Thymus (tissue), 11 donors: ENCODE measurements at regions not wholly inside any gene's neighbourhood (a gene's known extent, or its start where the extent isn't known, plus 50 kb on each side); places are given as distances from the start of the nearest gene placed in this dataset.

Source experiments
- DNase-seq, 9 donors: peaks; one replicate each; pipeline ENCODE4 v3.0.0-alpha.2; 2013; ENCODE audit warnings: low spot score in 9 of 9, low read depth in 6 of 9, missing footprints in 1 of 9
- H3K27ac ChIP-seq, 2 donors: one replicate each; pipeline ENCODE4 v1.5.1; 2013; ENCODE audit warnings: control low read depth in 1 of 2, low read depth in 1 of 2, low read length in 1 of 2, mild to moderate bottlenecking in 1 of 2, moderate library complexity in 1 of 2
- H3K27me3 ChIP-seq, 2 donors: one replicate each; pipeline ENCODE4 v1.5.1; 2013; ENCODE audit warnings: low read length in 1 of 2; ENCODE audit not compliant: control insufficient read depth in 2 of 2, insufficient read depth in 1 of 2
- H3K36me3 ChIP-seq, 2 donors: one replicate each; pipeline ENCODE4 v1.5.1; 2013; ENCODE audit warnings: low read length in 1 of 2, mild to moderate bottlenecking in 1 of 2, moderate library complexity in 1 of 2; ENCODE audit not compliant: control insufficient read depth in 2 of 2, insufficient read depth in 2 of 2
- H3K4me1 ChIP-seq, 2 donors: one replicate each; pipeline ENCODE4 v1.5.1; 2013; ENCODE audit warnings: low read length in 2 of 2; ENCODE audit not compliant: control insufficient read depth in 2 of 2, insufficient read depth in 2 of 2
- H3K4me3 ChIP-seq, 2 donors: one replicate each; pipeline ENCODE4 v1.5.1; 2013; ENCODE audit warnings: low read length in 2 of 2, control low read depth in 1 of 2, mild to moderate bottlenecking in 1 of 2
- H3K9me3 ChIP-seq, 2 donors: one replicate each; pipeline ENCODE4 v1.5.1; 2013; ENCODE audit warnings: low read length in 1 of 2, mild to moderate bottlenecking in 1 of 2; ENCODE audit not compliant: control insufficient read depth in 2 of 2, insufficient read depth in 1 of 2
- WGBS: extraction: QIAGEN DNeasy Blood & Tissue Kit; methylation state at CpG from one replicate; pipeline ENCODE4 v1.1.7; 2013; 5-methylcytosine and 5-hydroxymethylcytosine counted together
- donor health status: healthy.

GRCh38 chr1:221946768-221947167 is 204.9 kb upstream of the DUSP10 start:
- Histone ChIP-seq H3K36me3 (no peaks in the 10 kb centered on the region), H3K27ac (no peak overlapping the region), H3K4me3 (no peak overlapping the region), H3K4me1 (no peaks in the 10 kb centered on the region), H3K27me3 (no peaks in the 10 kb centered on the region), H3K9me3 (no peaks in the 10 kb centered on the region)
- DNase-seq, result no peak
- WGBS, result 98% methylated on average over 6 of the region's 6 CpGs

GRCh38 chr1:221945669-221946068 is 203.8 kb upstream of the DUSP10 start:
- WGBS, result 94% methylated on average over 1 of the region's 1 CpG
- Histone ChIP-seq H3K9me3 (no peaks in the 10 kb centered on the region), H3K27ac (no peak overlapping the region), H3K4me3 (no peak overlapping the region), H3K4me1 (no peaks in the 10 kb centered on the region), H3K36me3 (no peaks in the 10 kb centered on the region), H3K27me3 (no peaks in the 10 kb centered on the region)
- DNase-seq, result no peak

GRCh38 chr1:221944247-221944870 is 202.5 kb upstream of the DUSP10 start:
- Histone ChIP-seq H3K27me3 (no peaks in the 10 kb centered on the region), H3K4me3 (no peak overlapping the region), H3K27ac (no peak overlapping the region), H3K36me3 (no peaks in the 10 kb centered on the region), H3K4me1 (peaks cover 0 to 5% of the 10 kb centered on the region in 2 donors), H3K9me3 (no peaks in the 10 kb centered on the region)
- 93% methylated on average over 3 of the region's 3 CpGs for WGBS
- DNase-seq, result no peak

DNA sequence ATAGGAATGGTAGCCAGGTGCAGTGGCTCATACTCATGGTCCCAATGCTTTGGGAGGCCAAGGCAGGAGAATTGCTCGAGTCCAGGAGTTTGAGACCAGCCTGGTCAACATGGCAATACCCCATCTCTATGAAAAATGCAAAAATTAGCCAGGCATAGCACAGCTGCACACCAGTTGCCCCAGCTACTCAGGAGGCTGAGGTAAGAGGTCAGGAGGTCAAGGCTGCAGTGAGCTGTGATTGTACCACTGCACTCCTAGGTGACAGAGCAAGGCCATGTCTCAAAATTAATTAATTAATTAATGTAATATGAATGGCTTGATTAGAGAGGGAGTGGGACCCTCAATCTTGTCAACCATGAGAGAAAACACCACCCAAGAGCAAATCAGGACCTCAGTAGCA is 198.7 kb upstream of the DUSP10 start:
- H3K9me3 ChIP-seq, result no peaks in the 10 kb centered on the region
- no peak overlapping the region for H3K4me3 ChIP-seq
- no peaks in the 10 kb centered on the region for H3K27me3 ChIP-seq
- H3K36me3 ChIP-seq, result no peaks in the 10 kb centered on the region
- WGBS, result 85% methylated on average over 1 of the region's 1 CpG
- no peak overlapping the region for H3K27ac ChIP-seq
- peaks cover 0 to 7% of the 10 kb centered on the region in 2 donors for H3K4me1 ChIP-seq
- DNase-seq, result no peak

DNA sequence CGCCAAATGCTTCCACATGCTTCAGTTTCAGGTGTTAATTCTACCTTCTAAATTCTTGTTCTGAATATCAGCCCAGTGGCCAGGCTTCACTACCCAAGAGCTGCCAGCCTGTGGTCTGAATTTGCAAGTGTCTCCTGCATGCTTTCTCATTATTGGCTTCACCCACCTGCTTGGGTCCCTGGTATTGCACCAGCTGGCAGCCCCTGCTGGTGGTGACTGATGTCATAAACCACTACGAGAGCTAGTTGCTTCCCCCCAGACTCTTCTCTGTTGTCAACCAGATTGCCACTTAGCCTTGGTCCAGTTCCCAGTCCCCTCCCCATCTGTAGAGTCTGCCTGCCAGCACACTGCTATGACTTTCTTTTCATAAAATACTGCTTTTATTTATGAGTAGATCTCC is 197.7 kb upstream of the DUSP10 start:
- H3K27me3 ChIP-seq, result no peaks in the 10 kb centered on the region
- 40% methylated on average over 2 of the region's 2 CpGs for WGBS
- H3K4me1 ChIP-seq, result peaks cover 0 to 7% of the 10 kb centered on the region in 2 donors
- no peaks in the 10 kb centered on the region for H3K9me3 ChIP-seq
- H3K27ac ChIP-seq, result no peak overlapping the region
- H3K4me3 ChIP-seq, result no peak overlapping the region
- H3K36me3 ChIP-seq, result no peaks in the 10 kb centered on the region
- peak in 8 of 9 donors; percentile 6 to 71 (median 28) for DNase-seq

DNA sequence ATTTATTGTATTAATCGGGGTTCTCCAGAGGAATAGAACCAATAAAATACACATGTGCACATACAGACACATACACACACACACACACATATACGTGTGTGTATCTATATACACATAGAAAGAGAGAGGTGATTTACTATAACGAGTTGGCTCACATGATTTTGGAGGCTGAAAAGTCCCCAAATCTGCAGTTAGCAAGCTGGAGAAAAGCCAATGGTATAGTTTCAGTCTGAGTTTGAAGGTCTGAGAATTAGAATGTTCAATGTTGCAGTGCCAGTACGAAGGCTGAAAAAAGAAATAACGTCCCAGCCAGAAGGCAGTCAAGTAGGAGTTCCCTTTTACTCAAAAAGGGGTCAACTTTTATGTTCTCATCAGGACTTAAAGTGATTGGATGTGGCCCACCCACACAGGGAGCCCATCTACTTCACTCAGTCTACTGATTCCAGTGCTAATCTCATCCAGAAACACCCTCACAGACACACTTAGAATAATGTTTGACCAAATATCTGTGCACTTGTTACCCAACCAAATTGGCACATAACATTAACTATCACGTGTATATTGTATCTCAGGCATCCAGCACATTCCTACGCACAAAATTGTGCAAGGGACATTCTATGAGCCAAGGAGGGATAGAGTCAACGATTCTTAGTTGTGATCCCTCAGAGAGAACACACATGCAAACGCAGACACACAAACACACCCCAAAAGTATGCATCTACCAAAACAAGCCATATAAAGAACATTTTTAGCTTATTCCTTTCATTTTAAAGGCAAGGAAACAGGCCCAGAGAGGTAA is 195.5 kb upstream of the DUSP10 start:
- Histone ChIP-seq H3K36me3 (no peaks in the 10 kb centered on the region), H3K27me3 (no peaks in the 10 kb centered on the region), H3K27ac (no peak overlapping the region), H3K4me1 (peaks cover 0 to 7% of the 10 kb centered on the region in 2 donors), H3K9me3 (no peaks in the 10 kb centered on the region), H3K4me3 (no peak overlapping the region)
- WGBS, result 96% methylated on average over 9 of the region's 9 CpGs
- no peak for DNase-seq

DNA sequence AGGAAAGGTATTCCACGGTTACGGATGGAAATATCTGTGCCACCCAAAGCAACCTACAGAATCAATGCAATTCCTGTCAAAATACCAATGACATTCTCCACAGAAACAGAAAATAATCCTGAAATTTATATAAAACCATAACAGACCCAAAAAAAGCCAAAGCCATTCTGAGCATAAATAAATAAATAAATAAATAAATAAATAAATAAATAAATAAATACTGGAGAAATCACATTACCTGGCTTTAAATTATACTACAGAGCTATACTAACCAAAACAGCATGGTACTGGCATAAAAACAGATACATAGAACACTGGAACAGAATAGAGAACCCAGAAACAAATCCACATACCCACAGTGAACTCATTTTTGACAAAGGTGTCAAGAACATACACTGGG is 191.9 kb upstream of the DUSP10 start:
- Histone ChIP-seq H3K36me3 (no peaks in the 10 kb centered on the region), H3K4me3 (no peak overlapping the region), H3K4me1 (no peaks in the 10 kb centered on the region), H3K27ac (no peak overlapping the region), H3K27me3 (no peaks in the 10 kb centered on the region), H3K9me3 (no peaks in the 10 kb centered on the region)
- DNase-seq, result no peak
- WGBS, result 97% methylated on average over 2 of the region's 2 CpGs

DNA sequence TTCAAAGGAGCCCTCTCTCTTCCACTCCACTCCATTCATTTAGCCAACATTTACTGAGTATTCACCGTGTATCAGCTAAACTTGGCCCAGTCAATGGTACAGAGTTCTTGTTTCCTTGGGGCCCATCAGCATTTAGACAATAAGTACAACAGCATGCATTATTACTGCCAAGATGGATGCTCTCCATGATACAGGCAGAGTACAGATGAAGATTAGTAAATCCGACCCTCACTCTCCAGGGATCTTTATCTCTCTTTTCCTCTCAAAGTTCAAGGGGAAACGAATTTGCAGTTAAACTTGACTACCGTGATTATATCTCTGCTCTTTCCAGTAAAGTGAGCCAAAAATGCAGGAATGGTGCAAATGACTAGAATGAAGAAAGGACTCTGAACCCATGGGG is 184.6 kb upstream of the DUSP10 start:
- Histone ChIP-seq H3K4me1 (no peaks in the 10 kb centered on the region), H3K27me3 (no peaks in the 10 kb centered on the region), H3K4me3 (no peak overlapping the region), H3K36me3 (no peaks in the 10 kb centered on the region), H3K27ac (no peak overlapping the region), H3K9me3 (no peaks in the 10 kb centered on the region)
- DNase-seq, result no peak
- 95% methylated on average over 4 of the region's 4 CpGs for WGBS

DNA sequence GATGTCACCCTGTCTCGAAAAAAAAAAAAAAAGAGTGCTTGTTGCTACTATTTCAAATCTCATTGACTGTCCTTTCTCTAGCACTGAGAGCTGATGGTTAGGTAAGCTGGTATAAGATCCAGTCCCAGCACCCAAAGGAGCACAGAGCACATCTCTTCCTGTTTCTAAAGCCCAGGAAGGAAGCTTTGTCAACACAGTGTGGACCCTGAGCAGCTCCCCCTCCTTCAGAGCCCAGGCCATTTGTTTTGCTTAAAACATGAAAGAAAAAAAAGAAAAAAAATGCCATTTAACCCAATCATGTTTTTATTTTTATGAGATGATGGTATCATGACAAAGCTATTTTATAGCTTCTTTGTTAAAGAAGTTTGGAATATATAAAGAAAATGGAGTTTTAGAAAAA is 184.1 kb upstream of the DUSP10 start:
- no peak overlapping the region for H3K27ac ChIP-seq
- H3K4me3 ChIP-seq, result no peak overlapping the region
- no peaks in the 10 kb centered on the region for H3K36me3 ChIP-seq
- WGBS, result 84% methylated on average over 1 of the region's 1 CpG
- no peaks in the 10 kb centered on the region for H3K27me3 ChIP-seq
- H3K9me3 ChIP-seq, result no peaks in the 10 kb centered on the region
- no peak for DNase-seq
- H3K4me1 ChIP-seq, result no peaks in the 10 kb centered on the region
